ENCODE measurements at regions not wholly inside any gene's neighbourhood (a gene's known extent, or its start where the extent isn't known, plus 50 kb on each side); places are given as distances from the start of the nearest gene placed in this dataset.

DNA sequence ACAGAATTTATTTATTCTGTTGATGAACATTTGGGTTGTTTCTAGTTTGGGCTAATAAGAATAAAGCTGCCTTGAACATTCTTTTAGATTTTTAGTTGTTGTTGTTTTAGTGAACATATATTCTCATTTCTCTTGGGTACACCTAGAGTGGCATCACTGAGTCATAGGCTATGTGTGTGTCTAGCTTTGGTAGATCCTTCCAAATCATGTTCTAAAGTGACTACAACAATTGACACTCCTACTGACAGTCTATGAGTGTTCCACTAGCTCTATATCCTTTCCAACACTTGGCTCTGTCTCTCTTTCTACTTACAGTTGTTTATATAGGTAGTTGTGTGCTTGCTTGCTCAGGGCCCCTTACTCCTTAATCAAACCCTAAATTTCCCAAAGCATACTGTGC, 346.0 kb upstream of the NCAM1 start:
- TF ChIP-seq, protein P1, sequence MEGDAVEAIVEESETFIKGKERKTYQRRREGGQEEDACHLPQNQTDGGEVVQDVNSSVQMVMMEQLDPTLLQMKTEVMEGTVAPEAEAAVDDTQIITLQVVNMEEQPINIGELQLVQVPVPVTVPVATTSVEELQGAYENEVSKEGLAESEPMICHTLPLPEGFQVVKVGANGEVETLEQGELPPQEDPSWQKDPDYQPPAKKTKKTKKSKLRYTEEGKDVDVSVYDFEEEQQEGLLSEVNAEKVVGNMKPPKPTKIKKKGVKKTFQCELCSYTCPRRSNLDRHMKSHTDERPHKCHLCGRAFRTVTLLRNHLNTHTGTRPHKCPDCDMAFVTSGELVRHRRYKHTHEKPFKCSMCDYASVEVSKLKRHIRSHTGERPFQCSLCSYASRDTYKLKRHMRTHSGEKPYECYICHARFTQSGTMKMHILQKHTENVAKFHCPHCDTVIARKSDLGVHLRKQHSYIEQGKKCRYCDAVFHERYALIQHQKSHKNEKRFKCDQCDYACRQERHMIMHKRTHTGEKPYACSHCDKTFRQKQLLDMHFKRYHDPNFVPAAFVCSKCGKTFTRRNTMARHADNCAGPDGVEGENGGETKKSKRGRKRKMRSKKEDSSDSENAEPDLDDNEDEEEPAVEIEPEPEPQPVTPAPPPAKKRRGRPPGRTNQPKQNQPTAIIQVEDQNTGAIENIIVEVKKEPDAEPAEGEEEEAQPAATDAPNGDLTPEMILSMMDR (conservative IDR thresholded peaks at IDR 0.05 in 1 of 2, IDR thresholded peaks at IDR 0.05 in 1 of 2; ENCODE audit: extremely low read depth in 1 of 2, insufficient read depth in 1 of 2, low read depth in 1 of 2, low read length in 2 of 2), result no peak
- TF ChIP-seq EZH2 (IDR thresholded peaks at IDR 0.05; ENCODE audit: borderline replicate concordance, low read length), result no peak
